A673 (cell line): ENCODE measurements at regions not wholly inside any gene's neighbourhood (a gene's known extent, or its start where the extent isn't known, plus 50 kb on each side); places are given as distances from the start of the nearest gene placed in this dataset.

Source experiments
- CTCF ChIP-seq: fragments of 300-800, 200-600 bp; sonication (generic); conservative IDR thresholded peaks from 2 replicates; pipeline ENCODE4 v1.5.1; 2017; ENCODE audit warnings: low read depth, mild to moderate bottlenecking, antibody characterized with exemption, low read length, moderate library complexity, mixed read lengths
- EZH2 ChIP-seq: fragments of 200-600 bp; sonication (generic); IDR thresholded peaks from 2 replicates; pipeline ENCODE4 v1.6.1; 2017; ENCODE audit warnings: borderline replicate concordance, low read depth, mild to moderate bottlenecking, mixed read lengths, antibody characterized with exemption, low read length; ENCODE audit not compliant: poor library complexity, severe bottlenecking

GRCh38 chr18:38698088-38698487, 1132.5 kb upstream of the CELF4 start:
- TF ChIP-seq CTCF (no peak), EZH2 (no peak)
